Activated naive CD4-positive, alpha-beta T cell treated with anti-CD3 and anti-CD28 coated beads, Interleukin-2, amount 50 U/mL, for 24 hours (primary cell): ENCODE measurements at regions not wholly inside any gene's neighbourhood (a gene's known extent, or its start where the extent isn't known, plus 50 kb on each side); places are given as distances from the start of the nearest gene placed in this dataset.
"Not testable (repeated sequence)": the region's sequence is repeated elsewhere in the genome, so short reads cannot be mapped to it uniquely, and the experiment has no call there.

Source experiments
- H3K27ac Mint-ChIP-seq: one replicate; pipeline ENCODE4 v1.8.0; 2021; ENCODE audit warnings: mild to moderate bottlenecking, mixed read lengths
- H3K27me3 Mint-ChIP-seq: one replicate; pipeline ENCODE4 v1.8.0; 2021; ENCODE audit warnings: mixed read lengths
- H3K36me3 Mint-ChIP-seq: one replicate; pipeline ENCODE4 v1.8.0; 2021; ENCODE audit warnings: mixed read lengths
- H3K4me1 Mint-ChIP-seq: one replicate; pipeline ENCODE4 v1.8.0; 2021; ENCODE audit warnings: mixed read lengths
- H3K4me3 Mint-ChIP-seq: one replicate; pipeline ENCODE4 v1.8.0; 2021; ENCODE audit warnings: mild to moderate bottlenecking, mixed read lengths
- H3K9me3 Mint-ChIP-seq: one replicate; pipeline ENCODE4 v1.8.0; 2021; ENCODE audit warnings: mixed read lengths

- H3K4me3 Mint-ChIP-seq, H3K27ac Mint-ChIP-seq, H3K36me3 Mint-ChIP-seq, H3K27me3 Mint-ChIP-seq, H3K9me3 Mint-ChIP-seq, H3K4me1 Mint-ChIP-seq: not testable (repeated sequence)
These were observed 1300.9 kb downstream of the CDH12 start for GRCh38 chr5:21552263-21552662.

- H3K4me1 Mint-ChIP-seq, H3K36me3 Mint-ChIP-seq: not testable (repeated sequence)
These were observed 1302.2 kb downstream of the CDH12 start for GRCh38 chr5:21550916-21551315.

DNA sequence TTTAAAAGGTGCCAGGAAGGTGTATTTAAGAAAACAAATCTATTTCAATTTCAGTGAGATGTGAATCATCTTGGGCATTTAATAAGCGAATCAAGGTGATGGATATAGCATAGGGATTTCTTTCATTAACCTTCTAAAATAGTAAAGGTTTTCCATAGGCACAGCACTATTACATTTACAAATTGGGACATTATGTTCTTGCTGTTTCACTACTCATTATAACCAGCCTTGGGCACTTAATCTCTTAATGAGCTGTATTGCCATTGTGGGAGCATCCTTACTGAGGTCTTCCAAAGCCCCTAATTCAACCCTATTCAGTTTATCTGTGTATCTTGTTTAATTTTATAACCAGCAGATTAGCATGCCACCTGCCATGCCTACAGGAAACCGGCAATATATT lies 1305.5 kb downstream of the CDH12 start:
- H3K27ac Mint-ChIP-seq, H3K9me3 Mint-ChIP-seq, H3K36me3 Mint-ChIP-seq, H3K4me1 Mint-ChIP-seq, H3K27me3 Mint-ChIP-seq, H3K4me3 Mint-ChIP-seq: not testable (repeated sequence)

More at GRCh38 chr5:21550916-21551315, 1302.2 kb downstream of the CDH12 start:
- not testable (repeated sequence) for H3K27ac Mint-ChIP-seq, H3K4me3 Mint-ChIP-seq, H3K9me3 Mint-ChIP-seq, H3K27me3 Mint-ChIP-seq

DNA sequence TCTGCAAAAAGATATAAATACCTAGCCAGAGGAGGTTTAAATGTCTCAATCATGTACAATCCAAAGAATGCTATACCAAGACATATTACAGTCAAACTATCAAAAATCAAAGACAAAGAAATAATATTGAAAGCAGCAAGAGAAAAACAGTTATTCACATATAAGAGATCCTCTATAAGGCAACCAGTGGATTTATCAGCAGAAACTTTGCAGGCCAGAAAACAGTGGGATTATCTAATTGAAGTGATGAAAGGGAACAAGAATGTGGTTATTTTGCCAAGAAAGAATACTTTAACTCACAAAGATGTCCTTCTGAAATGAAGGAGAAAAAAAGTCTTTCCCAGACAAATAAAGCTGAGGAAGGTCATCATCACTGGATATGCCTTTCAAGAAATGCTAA lies 1318.0 kb downstream of the CDH12 start:
- not testable (repeated sequence) for H3K4me3 Mint-ChIP-seq, H3K4me1 Mint-ChIP-seq, H3K9me3 Mint-ChIP-seq, H3K27me3 Mint-ChIP-seq, H3K36me3 Mint-ChIP-seq, H3K27ac Mint-ChIP-seq

GRCh38 chr5:21521157-21521556 lies 1332.0 kb downstream of the CDH12 start:
- H3K4me3 Mint-ChIP-seq, H3K4me1 Mint-ChIP-seq, H3K36me3 Mint-ChIP-seq, H3K9me3 Mint-ChIP-seq, H3K27me3 Mint-ChIP-seq, H3K27ac Mint-ChIP-seq: not testable (repeated sequence)

- H3K27ac Mint-ChIP-seq, H3K9me3 Mint-ChIP-seq, H3K4me1 Mint-ChIP-seq: not testable (repeated sequence)
These were observed 1356.2 kb downstream of the CDH12 start for GRCh38 chr5:21496926-21497325.

GRCh38 chr5:21496056-21496455 lies 1357.1 kb downstream of the CDH12 start:
- H3K27ac Mint-ChIP-seq, H3K27me3 Mint-ChIP-seq, H3K36me3 Mint-ChIP-seq, H3K9me3 Mint-ChIP-seq, H3K4me1 Mint-ChIP-seq, H3K4me3 Mint-ChIP-seq: not testable (repeated sequence)

More at GRCh38 chr5:21496926-21497325, 1356.2 kb downstream of the CDH12 start:
- H3K36me3 Mint-ChIP-seq, H3K27me3 Mint-ChIP-seq, H3K4me3 Mint-ChIP-seq: not testable (repeated sequence)

GRCh38 chr5:21495235-21495634 lies 1357.9 kb downstream of the CDH12 start:
- H3K27ac Mint-ChIP-seq, result peak overlapping the region; percentile 2
- H3K9me3 Mint-ChIP-seq, H3K27me3 Mint-ChIP-seq: not testable (repeated sequence)

GRCh38 chr5:21494033-21494432 lies 1359.1 kb downstream of the CDH12 start:
- H3K36me3 Mint-ChIP-seq, result not testable (repeated sequence)

More at GRCh38 chr5:21495235-21495634, 1357.9 kb downstream of the CDH12 start:
- H3K4me3 Mint-ChIP-seq, H3K36me3 Mint-ChIP-seq, H3K4me1 Mint-ChIP-seq: not testable (repeated sequence)

GRCh38 chr5:21491182-21491581 lies 1362.0 kb downstream of the CDH12 start:
- not testable (repeated sequence) for H3K36me3 Mint-ChIP-seq, H3K27ac Mint-ChIP-seq, H3K9me3 Mint-ChIP-seq, H3K4me1 Mint-ChIP-seq, H3K4me3 Mint-ChIP-seq, H3K27me3 Mint-ChIP-seq

More at GRCh38 chr5:21494033-21494432, 1359.1 kb downstream of the CDH12 start:
- not testable (repeated sequence) for H3K27me3 Mint-ChIP-seq, H3K9me3 Mint-ChIP-seq, H3K27ac Mint-ChIP-seq, H3K4me3 Mint-ChIP-seq, H3K4me1 Mint-ChIP-seq

- not testable (repeated sequence) for H3K4me3 Mint-ChIP-seq, H3K4me1 Mint-ChIP-seq, H3K9me3 Mint-ChIP-seq, H3K36me3 Mint-ChIP-seq, H3K27me3 Mint-ChIP-seq, H3K27ac Mint-ChIP-seq
These were observed 1364.3 kb downstream of the CDH12 start for GRCh38 chr5:21488828-21489227.

DNA sequence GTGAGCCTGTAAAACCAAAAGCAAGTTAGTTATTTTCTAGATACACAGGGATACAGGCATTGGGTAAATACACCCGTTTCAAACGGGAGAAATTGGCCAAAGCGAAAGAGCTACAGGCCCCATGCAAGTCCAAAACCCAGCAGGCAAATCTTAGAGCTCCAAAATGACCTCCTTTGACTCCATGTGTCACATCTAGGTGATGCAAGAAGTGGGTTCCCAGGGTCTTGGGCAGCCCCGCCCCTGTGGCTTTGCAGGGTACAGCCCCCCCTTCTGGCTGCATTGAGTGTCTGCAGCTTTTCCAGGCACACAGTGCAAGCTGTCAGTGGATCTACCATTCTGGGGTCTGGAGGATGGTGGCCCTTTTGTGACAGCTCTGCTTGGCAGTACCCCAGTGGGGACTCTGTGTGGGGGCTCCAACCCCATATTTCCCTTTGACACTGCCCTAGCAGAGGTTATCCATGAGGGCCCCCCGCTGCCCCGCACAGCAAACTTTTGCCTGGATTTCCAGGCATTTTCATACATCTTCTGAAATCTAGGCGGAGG lies 1367.6 kb downstream of the CDH12 start:
- H3K9me3 Mint-ChIP-seq, H3K4me1 Mint-ChIP-seq, H3K36me3 Mint-ChIP-seq, H3K4me3 Mint-ChIP-seq, H3K27ac Mint-ChIP-seq, H3K27me3 Mint-ChIP-seq: not testable (repeated sequence)

DNA sequence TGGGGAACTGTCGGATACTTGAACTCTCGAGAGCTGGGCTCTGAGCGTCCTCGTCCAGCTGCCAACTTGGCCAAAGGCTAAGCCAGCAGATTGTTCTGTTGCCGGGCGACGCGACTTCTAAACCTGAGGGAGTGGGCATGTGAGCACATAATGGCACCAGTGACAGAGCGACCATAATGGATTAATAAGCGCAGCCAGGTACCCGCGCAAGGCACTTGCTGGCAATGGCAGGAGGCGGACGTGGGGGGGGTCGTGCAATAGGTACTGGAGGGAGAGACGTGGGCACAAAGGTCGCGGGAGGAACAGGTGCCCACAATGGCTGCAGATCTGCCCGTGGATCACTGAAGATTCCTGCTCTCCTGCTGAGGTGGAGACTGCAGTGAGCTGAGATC lies 1368.7 kb downstream of the CDH12 start:
- H3K4me1 Mint-ChIP-seq, result not testable (repeated sequence)

GRCh38 chr5:21483790-21484497 lies 1369.2 kb downstream of the CDH12 start:
- not testable (repeated sequence) for H3K4me3 Mint-ChIP-seq, H3K27me3 Mint-ChIP-seq, H3K9me3 Mint-ChIP-seq, H3K27ac Mint-ChIP-seq, H3K4me1 Mint-ChIP-seq, H3K36me3 Mint-ChIP-seq

More for the DNA sequence above, 1368.7 kb downstream of the CDH12 start:
- H3K9me3 Mint-ChIP-seq, H3K27me3 Mint-ChIP-seq, H3K27ac Mint-ChIP-seq, H3K36me3 Mint-ChIP-seq, H3K4me3 Mint-ChIP-seq: not testable (repeated sequence)

- H3K4me3 Mint-ChIP-seq, H3K27me3 Mint-ChIP-seq, H3K4me1 Mint-ChIP-seq, H3K27ac Mint-ChIP-seq, H3K36me3 Mint-ChIP-seq, H3K9me3 Mint-ChIP-seq: not testable (repeated sequence)
These were observed 1370.0 kb downstream of the CDH12 start for GRCh38 chr5:21482983-21483650.

- not testable (repeated sequence) for H3K27me3 Mint-ChIP-seq, H3K27ac Mint-ChIP-seq, H3K4me1 Mint-ChIP-seq, H3K4me3 Mint-ChIP-seq, H3K9me3 Mint-ChIP-seq, H3K36me3 Mint-ChIP-seq
These were observed 1370.6 kb downstream of the CDH12 start for GRCh38 chr5:21482522-21482921.
